ENCODE measurements at regions not wholly inside any gene's neighbourhood (a gene's known extent, or its start where the extent isn't known, plus 50 kb on each side); places are given as distances from the start of the nearest gene placed in this dataset.

DNA sequence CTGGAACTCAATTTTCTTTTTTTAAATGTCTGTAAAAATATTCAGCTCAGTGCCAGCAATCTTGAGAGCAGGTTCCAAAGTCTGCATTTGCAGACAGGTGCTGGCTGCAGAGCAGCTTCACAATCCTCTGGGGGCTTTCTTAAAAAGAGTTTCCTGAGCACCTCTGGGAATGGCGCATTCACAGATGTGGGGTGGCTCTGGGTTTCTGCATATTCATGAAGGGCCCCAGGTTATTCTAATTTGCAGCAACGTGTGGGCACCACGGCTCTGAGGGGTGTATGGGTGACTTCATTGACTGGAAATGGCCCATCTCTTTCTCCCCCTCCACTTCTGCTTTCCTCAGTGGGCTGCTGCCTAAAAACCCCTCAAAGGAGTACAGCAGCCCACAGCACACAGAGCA, 225.0 kb upstream of the APCDD1 start:
- Mint-ChIP-seq H3K27ac (ENCODE audit: unreplicated experiment) (no peak overlapping the region), H3K9me3 (ENCODE audit: low read depth) (peaks cover 25% of the 10 kb centered on the region), H3K4me1 (ENCODE audit: low read depth) (peaks cover 16% of the 10 kb centered on the region), H3K36me3 (ENCODE audit: low read depth) (peaks cover 6% of the 10 kb centered on the region), H3K4me3 (ENCODE audit: unreplicated experiment) (no peak overlapping the region), H3K27me3 (ENCODE audit: low read depth) (no peaks in the 10 kb centered on the region)
- no peak for DNase-seq (ENCODE audit: low spot score)
- TF ChIP-seq, protein P1, sequence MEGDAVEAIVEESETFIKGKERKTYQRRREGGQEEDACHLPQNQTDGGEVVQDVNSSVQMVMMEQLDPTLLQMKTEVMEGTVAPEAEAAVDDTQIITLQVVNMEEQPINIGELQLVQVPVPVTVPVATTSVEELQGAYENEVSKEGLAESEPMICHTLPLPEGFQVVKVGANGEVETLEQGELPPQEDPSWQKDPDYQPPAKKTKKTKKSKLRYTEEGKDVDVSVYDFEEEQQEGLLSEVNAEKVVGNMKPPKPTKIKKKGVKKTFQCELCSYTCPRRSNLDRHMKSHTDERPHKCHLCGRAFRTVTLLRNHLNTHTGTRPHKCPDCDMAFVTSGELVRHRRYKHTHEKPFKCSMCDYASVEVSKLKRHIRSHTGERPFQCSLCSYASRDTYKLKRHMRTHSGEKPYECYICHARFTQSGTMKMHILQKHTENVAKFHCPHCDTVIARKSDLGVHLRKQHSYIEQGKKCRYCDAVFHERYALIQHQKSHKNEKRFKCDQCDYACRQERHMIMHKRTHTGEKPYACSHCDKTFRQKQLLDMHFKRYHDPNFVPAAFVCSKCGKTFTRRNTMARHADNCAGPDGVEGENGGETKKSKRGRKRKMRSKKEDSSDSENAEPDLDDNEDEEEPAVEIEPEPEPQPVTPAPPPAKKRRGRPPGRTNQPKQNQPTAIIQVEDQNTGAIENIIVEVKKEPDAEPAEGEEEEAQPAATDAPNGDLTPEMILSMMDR (IDR thresholded peaks at IDR 0.05), result no peak

DNA sequence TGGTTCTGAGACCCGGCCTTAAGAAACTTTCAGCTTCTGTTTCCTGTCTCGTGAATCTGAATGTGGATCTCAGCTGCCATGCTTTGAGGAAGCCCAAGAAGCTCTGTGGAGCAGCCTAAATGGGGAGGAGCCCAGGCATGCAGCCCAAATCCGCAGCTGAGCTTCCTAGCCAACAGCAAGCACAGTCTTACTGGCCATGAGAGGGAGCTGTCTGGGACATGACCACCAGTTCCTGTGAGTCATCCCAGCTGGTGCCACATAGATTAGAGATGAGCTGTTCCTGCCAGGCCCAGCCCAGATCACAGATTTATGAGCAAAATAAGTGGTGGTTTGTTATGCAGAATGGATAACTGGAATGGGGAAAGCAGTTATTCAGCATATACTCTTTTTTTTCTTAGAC, 224.4 kb upstream of the APCDD1 start:
- no peaks in the 10 kb centered on the region for H3K27me3 Mint-ChIP-seq (ENCODE audit: low read depth)
- peaks cover 22% of the 10 kb centered on the region for H3K4me1 Mint-ChIP-seq (ENCODE audit: low read depth)
- TF ChIP-seq, protein P1 (IDR thresholded peaks at IDR 0.05), result peak; percentile 34
- H3K36me3 Mint-ChIP-seq (ENCODE audit: low read depth), result peaks cover 5% of the 10 kb centered on the region
- H3K9me3 Mint-ChIP-seq (ENCODE audit: low read depth), result peaks cover 21% of the 10 kb centered on the region
- no peak for DNase-seq (ENCODE audit: low spot score)
- H3K4me3 Mint-ChIP-seq (ENCODE audit: unreplicated experiment), result no peak overlapping the region
- no peak overlapping the region for H3K27ac Mint-ChIP-seq (ENCODE audit: unreplicated experiment)

DNA sequence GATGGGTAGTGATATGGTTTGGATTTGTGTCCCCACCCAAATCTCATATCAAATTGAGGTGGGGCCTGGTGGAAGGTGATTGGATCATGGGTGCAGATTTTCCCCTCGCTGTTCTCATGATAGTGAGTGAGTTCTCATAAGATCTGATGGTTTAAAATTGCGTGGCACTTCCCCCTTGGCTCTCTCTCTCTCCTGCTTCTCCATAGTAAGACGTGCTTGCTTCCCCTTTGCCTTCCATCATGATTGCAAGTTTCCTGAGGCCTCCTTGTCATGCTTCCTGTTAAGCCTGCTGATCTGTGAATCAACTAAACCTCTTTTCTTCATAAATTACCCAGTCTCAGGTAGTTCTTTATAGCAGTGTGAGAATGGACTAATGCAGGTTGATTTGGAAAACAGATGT, 223.2 kb upstream of the APCDD1 start:
- TF ChIP-seq, protein P1 (IDR thresholded peaks at IDR 0.05), result no peak
- Mint-ChIP-seq H3K36me3 (ENCODE audit: low read depth) (peaks cover 1% of the 10 kb centered on the region), H3K4me3 (ENCODE audit: unreplicated experiment) (no peak overlapping the region), H3K27me3 (ENCODE audit: low read depth) (no peaks in the 10 kb centered on the region), H3K27ac (ENCODE audit: unreplicated experiment) (no peak overlapping the region), H3K4me1 (ENCODE audit: low read depth) (peaks cover 24% of the 10 kb centered on the region), H3K9me3 (ENCODE audit: low read depth) (peaks cover 15% of the 10 kb centered on the region)
- no peak for DNase-seq (ENCODE audit: low spot score)

DNA sequence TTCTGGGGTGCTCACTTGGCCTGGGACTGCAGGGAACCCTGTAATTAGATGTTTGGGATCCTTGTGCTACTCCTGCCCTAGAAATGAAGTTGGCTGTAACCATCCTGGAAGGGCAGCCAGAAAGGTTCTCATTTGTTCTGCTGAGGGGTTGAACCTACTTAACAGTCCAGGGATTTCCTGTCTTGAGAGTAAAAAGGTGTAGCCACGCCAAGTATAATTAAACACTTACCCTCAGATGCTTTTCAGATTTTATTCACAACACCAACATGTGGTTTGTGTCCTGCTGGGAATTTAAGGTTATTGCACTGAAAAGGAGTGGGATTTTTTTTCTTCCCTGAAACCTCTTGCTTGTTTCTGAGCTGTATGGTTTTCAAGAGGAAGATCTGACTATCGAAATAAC, 222.4 kb upstream of the APCDD1 start:
- H3K27ac Mint-ChIP-seq (ENCODE audit: unreplicated experiment), result no peak overlapping the region
- peaks cover 13% of the 10 kb centered on the region for H3K9me3 Mint-ChIP-seq (ENCODE audit: low read depth)
- no peaks in the 10 kb centered on the region for H3K36me3 Mint-ChIP-seq (ENCODE audit: low read depth)
- no peak for DNase-seq (ENCODE audit: low spot score)
- peaks cover 24% of the 10 kb centered on the region for H3K4me1 Mint-ChIP-seq (ENCODE audit: low read depth)
- TF ChIP-seq, protein P1 (IDR thresholded peaks at IDR 0.05), result no peak
- H3K4me3 Mint-ChIP-seq (ENCODE audit: unreplicated experiment), result no peak overlapping the region
- H3K27me3 Mint-ChIP-seq (ENCODE audit: low read depth), result no peaks in the 10 kb centered on the region

DNA sequence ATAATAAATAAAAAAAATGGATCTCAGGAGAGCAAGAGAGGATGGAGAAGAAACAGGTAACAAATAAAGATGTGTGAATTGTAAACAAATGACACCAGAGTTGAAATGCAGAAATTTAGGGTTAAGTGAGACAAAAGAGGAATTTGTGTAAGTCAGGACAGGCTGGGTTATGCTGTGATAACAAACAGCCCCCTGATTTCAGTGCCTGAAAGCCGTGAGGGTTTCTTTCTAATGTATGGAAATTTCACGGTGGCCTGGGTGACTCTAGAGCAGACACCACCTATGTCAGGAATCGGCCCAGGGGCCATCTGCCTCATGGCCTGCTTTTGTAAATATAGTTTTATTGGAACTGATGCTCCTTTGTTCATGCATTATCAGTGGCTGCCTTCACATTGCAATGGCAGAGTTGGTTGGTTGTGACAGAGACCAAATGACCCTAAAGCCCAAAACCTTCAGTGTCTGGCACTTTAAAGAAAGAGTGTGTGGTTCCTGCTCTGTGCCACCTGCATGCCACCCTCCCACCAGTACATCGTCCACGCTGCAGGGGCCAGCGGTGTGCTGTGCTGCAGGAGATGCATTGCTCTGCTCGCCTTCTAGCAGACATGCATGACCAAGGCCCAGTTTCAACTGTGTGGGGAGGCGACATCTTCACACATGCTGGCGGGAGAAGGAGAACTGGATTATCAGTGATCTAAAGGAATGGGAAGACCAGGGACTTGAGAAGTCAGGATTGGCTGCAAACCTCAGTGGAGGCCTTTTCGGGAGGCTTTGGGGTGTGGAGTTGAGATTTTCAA, 221.2 kb upstream of the APCDD1 start:
- no peak overlapping the region for H3K27ac Mint-ChIP-seq (ENCODE audit: unreplicated experiment)
- peaks cover 20% of the 10 kb centered on the region for H3K4me1 Mint-ChIP-seq (ENCODE audit: low read depth)
- H3K27me3 Mint-ChIP-seq (ENCODE audit: low read depth), result no peaks in the 10 kb centered on the region

More for the DNA sequence above, 221.2 kb upstream of the APCDD1 start:
- DNase-seq (ENCODE audit: low spot score), result no peak
- H3K4me3 Mint-ChIP-seq (ENCODE audit: unreplicated experiment), result no peak overlapping the region
- no peaks in the 10 kb centered on the region for H3K36me3 Mint-ChIP-seq (ENCODE audit: low read depth)
- TF ChIP-seq, protein P1 (IDR thresholded peaks at IDR 0.05), result no peak
- peaks cover 13% of the 10 kb centered on the region for H3K9me3 Mint-ChIP-seq (ENCODE audit: low read depth)

Data from chondrocyte (in vitro differentiated cells).